A673 (cell line): ENCODE measurements at regions not wholly inside any gene's neighbourhood (a gene's known extent, or its start where the extent isn't known, plus 50 kb on each side); places are given as distances from the start of the nearest gene placed in this dataset.

Experiments
- CTCF ChIP-seq: fragments of 300-800, 200-600 bp; sonication (generic); conservative IDR thresholded peaks from 2 replicates; pipeline ENCODE4 v1.5.1; 2017; ENCODE audit warnings: low read depth, mild to moderate bottlenecking, antibody characterized with exemption, low read length, moderate library complexity, mixed read lengths
- EZH2 ChIP-seq: fragments of 200-600 bp; sonication (generic); IDR thresholded peaks from 2 replicates; pipeline ENCODE4 v1.6.1; 2017; ENCODE audit warnings: borderline replicate concordance, low read depth, mild to moderate bottlenecking, mixed read lengths, antibody characterized with exemption, low read length; ENCODE audit not compliant: poor library complexity, severe bottlenecking

- no peak for TF ChIP-seq CTCF
- no peak for TF ChIP-seq EZH2
Measured at GRCh38 chr6:104484626-104485025, 375.1 kb downstream of the HACE1 start.
